ENCODE measurements at regions not wholly inside any gene's neighbourhood (a gene's known extent, or its start where the extent isn't known, plus 50 kb on each side); places are given as distances from the start of the nearest gene placed in this dataset.

- ChIA-PET CTCF (no interaction called here), SMC1A (ENCODE audit: uncharacterized antibody, unreplicated experiment) (no interaction called here), RAD21 (ENCODE audit: unreplicated experiment) (no interaction called here), POLR2A (no interaction called here)
- Histone ChIP-seq H3K4me2 (ENCODE audit: control insufficient read depth, insufficient read depth) (no peak overlapping the region), H3K27ac (ENCODE audit: control insufficient read depth, insufficient read depth) (no peak overlapping the region), H3K9me3 (replicated peaks; ENCODE audit: control insufficient read depth, insufficient read depth, low read length) (no peaks in the 10 kb centered on the region), H3K9ac (ENCODE audit: control insufficient read depth, insufficient read depth, low read length) (no peak overlapping the region), H3K27me3 (replicated peaks in 1 of 2; ENCODE audit: control insufficient read depth in 2 of 2, insufficient read depth in 2 of 2, low read length in 1 of 2) (peaks cover 2 to 4% of the 10 kb centered on the region in 2 experiments; a peak in 2 of 4 replicates), H3K79me2 (ENCODE audit: control insufficient read depth, insufficient read depth, low read length) (no peaks in the 10 kb centered on the region), H3K4me1 (ENCODE audit: control insufficient read depth, insufficient read depth, low read length) (no peaks in the 10 kb centered on the region), H2AFZ (ENCODE audit: control insufficient read depth, low read depth, low read length) (no peak overlapping the region), H4K20me1 (ENCODE audit: control insufficient read depth, insufficient read depth) (no peaks in the 10 kb centered on the region), H3K4me3 (no peak overlapping the region), H3K36me3 (ENCODE audit: control insufficient read depth in 2 of 2, insufficient read depth in 2 of 2, low read length in 1 of 2) (no peaks in the 10 kb centered on the region)
- BruUV-seq (replicated peaks) = no TSS peak
- WGBS (ENCODE audit: insufficient coverage, insufficient replicate concordance, low lambda C conversion rate, missing lambda C conversion rate) = 22% methylated on average over 15 of the region's 15 CpGs
- in situ Hi-C loops (cut with MboI) (no loop called here), intact Hi-C loops (cut with micrococcal nuclease; ENCODE audit: unreplicated experiment) (no loop called here)
- TF ChIP-seq KDM1A (IDR thresholded peaks at IDR 0.05; ENCODE audit: borderline replicate concordance) (no peak), SMC3 (IDR thresholded peaks at IDR 0.05; ENCODE audit: borderline replicate concordance, low read length) (no peak), E4F1 (IDR thresholded peaks at IDR 0.05; ENCODE audit: borderline replicate concordance, partially characterized antibody) (no peak)
- ATAC-seq (no peak), DNase-seq (ENCODE audit: low read depth, low spot score) (no peak), FAIRE-seq (no peak)
Observed at GRCh38 chr13:26895808-26896466, 135.4 kb upstream of the GPR12 start.

- intact Hi-C loops (cut with micrococcal nuclease; ENCODE audit: unreplicated experiment) = no loop called here
- Histone ChIP-seq H3K4me2 (ENCODE audit: control insufficient read depth, insufficient read depth) (no peak overlapping the region), H3K9me3 (replicated peaks; ENCODE audit: control insufficient read depth, insufficient read depth, low read length) (no peaks in the 10 kb centered on the region), H3K36me3 (ENCODE audit: control insufficient read depth in 2 of 2, insufficient read depth in 2 of 2, low read length in 1 of 2) (no peaks in the 10 kb centered on the region), H2AFZ (ENCODE audit: control insufficient read depth, low read depth, low read length) (no peak overlapping the region), H3K79me2 (ENCODE audit: control insufficient read depth, insufficient read depth, low read length) (no peaks in the 10 kb centered on the region), H3K9ac (ENCODE audit: control insufficient read depth, insufficient read depth, low read length) (no peak overlapping the region), H3K4me1 (ENCODE audit: control insufficient read depth, insufficient read depth, low read length) (no peaks in the 10 kb centered on the region), H3K27me3 (replicated peaks in 1 of 2; ENCODE audit: control insufficient read depth in 2 of 2, insufficient read depth in 2 of 2, low read length in 1 of 2) (peaks cover 2 to 4% of the 10 kb centered on the region in 2 experiments; a peak in 2 of 4 replicates), H3K4me3 (no peak overlapping the region), H3K27ac (ENCODE audit: control insufficient read depth, insufficient read depth) (no peak overlapping the region), H4K20me1 (ENCODE audit: control insufficient read depth, insufficient read depth) (no peaks in the 10 kb centered on the region)
- RAD21 ChIA-PET (ENCODE audit: unreplicated experiment) = no interaction called here
- in situ Hi-C loops (cut with MboI) = no loop called here
- WGBS (ENCODE audit: insufficient coverage, insufficient replicate concordance, low lambda C conversion rate, missing lambda C conversion rate) = 39% methylated on average over 17 of the region's 24 CpGs
- no peak for TF ChIP-seq NFYB (IDR thresholded peaks at IDR 0.05; ENCODE audit: insufficient read depth, low read depth, low read length)
- SMC1A ChIA-PET (ENCODE audit: uncharacterized antibody, unreplicated experiment) = no interaction called here
- DNase-seq (ENCODE audit: low read depth, low spot score) (no peak), FAIRE-seq (no peak), ATAC-seq (no peak)
- no TSS peak for BruUV-seq (replicated peaks)
- POLR2A ChIA-PET = no interaction called here
- CTCF ChIA-PET = no interaction called here
Observed at GRCh38 chr13:26895081-26895807, 134.7 kb upstream of the GPR12 start.

Data from GM12878 (cell line).